D721Med (cell line): ENCODE measurements at regions not wholly inside any gene's neighbourhood (a gene's known extent, or its start where the extent isn't known, plus 50 kb on each side); places are given as distances from the start of the nearest gene placed in this dataset.
"Not testable (repeated sequence)": the region's sequence is repeated elsewhere in the genome, so short reads cannot be mapped to it uniquely, and the experiment has no call there.

Experiments
- DNase-seq: peaks from one replicate; pipeline ENCODE4 v3.0.0; 2011; ENCODE audit warnings: low spot score; ENCODE audit not compliant: insufficient read length
- FAIRE-seq: peaks from 2 replicates; lab custom pipeline; 2011; peaks lifted over from hg19 to GRCh38; lab: Jason Lieb, UNC
- CTCF ChIP-seq: IDR thresholded peaks from 2 replicates; pipeline ENCODE4 v1.5.1; 2012; ENCODE audit warnings: mild to moderate bottlenecking, control low read depth; ENCODE audit not compliant: insufficient read depth; ENCODE audit errors: missing control alignments

DNA sequence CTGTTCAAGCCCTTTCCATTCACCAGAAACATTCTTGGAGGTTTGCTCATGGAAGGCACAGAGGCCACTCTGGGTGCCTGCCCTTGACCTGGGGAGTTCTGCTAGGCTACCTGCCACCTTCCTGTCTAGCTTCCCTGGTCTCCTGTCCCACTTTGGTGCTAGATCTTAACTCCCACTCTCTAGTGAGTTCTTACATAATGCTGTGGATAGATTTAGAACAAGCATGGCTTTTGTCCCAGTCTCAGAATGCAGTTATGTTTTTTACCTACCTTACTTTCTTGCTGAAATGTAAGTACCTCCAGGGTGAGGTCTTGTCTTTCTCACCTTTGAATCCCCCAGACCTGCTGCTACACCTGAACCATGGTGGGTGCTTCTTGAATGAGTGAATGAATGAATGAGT, 1252.3 kb downstream of the TYW1 start:
- no peak for TF ChIP-seq CTCF
- FAIRE-seq, result no peak
- DNase-seq, result no peak

GRCh38 chr7:68249611-68250010, 1253.0 kb downstream of the TYW1 start:
- DNase-seq, result no peak
- FAIRE-seq, result peak; percentile 60
- TF ChIP-seq CTCF, result no peak

DNA sequence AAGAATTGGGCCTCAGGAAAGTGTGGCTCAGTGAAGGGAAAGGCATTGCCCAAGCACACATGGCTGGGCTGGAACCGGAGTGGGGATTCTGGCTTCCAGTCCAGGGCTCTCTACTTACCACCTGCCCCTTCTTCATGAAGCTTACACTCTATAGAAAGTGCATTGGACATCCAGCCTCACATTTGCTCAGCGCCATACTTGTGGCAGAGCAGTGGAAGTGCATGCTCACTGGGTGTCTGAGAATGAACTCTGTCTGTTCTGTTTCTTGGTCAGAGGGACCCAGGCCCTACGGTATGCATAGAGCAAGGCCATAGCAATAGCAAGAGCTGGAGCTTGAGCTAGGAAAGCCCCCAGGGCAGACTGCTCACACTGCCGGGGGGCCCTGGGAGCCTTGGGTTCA, 1253.5 kb downstream of the TYW1 start:
- DNase-seq, result no peak

GRCh38 chr7:68254815-68255214, 1258.2 kb downstream of the TYW1 start:
- FAIRE-seq, DNase-seq: not testable (repeated sequence)

More for the DNA sequence above, 1253.5 kb downstream of the TYW1 start:
- no peak for TF ChIP-seq CTCF
- FAIRE-seq, result no peak

GRCh38 chr7:68256295-68256694, 1259.7 kb downstream of the TYW1 start:
- DNase-seq, result no peak
- TF ChIP-seq CTCF, result no peak
- no peak for FAIRE-seq

DNA sequence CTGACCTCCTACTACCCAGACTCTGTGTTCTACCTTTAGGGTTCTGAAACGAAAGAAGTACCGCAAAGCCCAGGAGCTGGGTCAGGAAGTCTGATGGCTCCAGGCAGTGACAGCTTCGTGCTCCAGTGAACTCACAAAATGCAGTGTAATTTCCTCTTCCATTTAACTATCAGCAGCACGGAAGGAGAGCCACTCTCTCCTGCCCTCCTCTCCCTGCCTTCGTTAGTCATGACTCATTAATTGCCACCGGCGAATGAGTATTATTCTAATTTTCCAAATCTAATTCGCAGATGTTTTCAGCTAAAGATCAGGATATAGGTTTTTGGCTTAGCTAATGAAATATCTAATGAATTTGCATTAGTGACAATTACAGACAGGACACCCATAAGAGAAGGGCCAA, 1262.0 kb downstream of the TYW1 start:
- FAIRE-seq (no peak), DNase-seq (no peak)
- no peak for TF ChIP-seq CTCF

- no peak for TF ChIP-seq CTCF
- DNase-seq, result no peak
- no peak for FAIRE-seq
Measured at GRCh38 chr7:68265258-68265657, 1268.6 kb downstream of the TYW1 start.

DNA sequence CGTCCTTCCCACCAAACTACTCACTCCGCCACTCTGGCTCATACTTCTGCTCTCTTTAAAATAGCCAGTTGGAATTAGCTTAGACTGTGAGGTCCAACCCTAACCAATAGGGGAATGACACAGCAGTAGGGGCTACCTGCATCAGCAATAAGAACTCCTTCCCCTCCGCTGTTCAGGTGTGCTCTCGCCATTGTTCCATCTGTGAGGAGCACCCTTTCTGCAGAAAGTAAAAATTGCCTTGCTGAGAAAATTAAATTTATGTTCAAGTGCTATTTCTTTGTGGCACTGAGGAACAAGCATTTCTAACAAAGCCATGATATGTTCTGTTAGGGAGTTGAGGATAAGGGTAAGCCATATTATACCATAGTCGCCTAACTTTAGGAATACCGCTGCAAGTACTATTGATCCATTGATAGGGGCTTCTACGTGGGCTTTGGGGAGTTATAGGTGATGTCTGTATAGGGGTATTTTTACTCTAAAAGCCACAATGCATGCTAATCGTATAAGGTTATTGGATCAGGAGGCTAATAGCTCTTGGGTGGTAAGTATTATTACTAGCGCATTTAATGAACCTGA, 1269.5 kb downstream of the TYW1 start:
- no peak for TF ChIP-seq CTCF

More for the DNA sequence above, 1269.5 kb downstream of the TYW1 start:
- DNase-seq (no peak), FAIRE-seq (no peak)
